HEK293 (cell line): ENCODE measurements at regions not wholly inside any gene's neighbourhood (a gene's known extent, or its start where the extent isn't known, plus 50 kb on each side); places are given as distances from the start of the nearest gene placed in this dataset.
"Not testable (repeated sequence)": the region's sequence is repeated elsewhere in the genome, so short reads cannot be mapped to it uniquely, and the experiment has no call there.

Experiments used
- CTCF ChIA-PET: fragments of 350-600 bp; formaldehyde crosslinking; extraction: SDS; loops from one replicate; lab custom pipeline; 2021; ENCODE audit warnings: antibody characterized with exemption; lab: Yijun Ruan, JAX
- POLR2A ChIA-PET: fragments of 300-600 bp; formaldehyde crosslinking; extraction: SDS; loops from one replicate; lab custom pipeline; 2020; ENCODE audit warnings: antibody characterized with exemption, inconsistent platforms; lab: Yijun Ruan, JAX
- H3K27ac ChIP-seq: fragments of 200-500 bp; sonication (Bioruptor generic); 2 replicates; pipeline ENCODE4 v1.5.1; 2014; ENCODE audit warnings: low read depth, low read length, control low read depth, inconsistent platforms; ENCODE audit errors: extremely low read depth
- H3K36me3 ChIP-seq, 2 experiments: fragments of 200-500 bp in 1 of 2; sonication (Bioruptor generic) in 1 of 2; 1 replicate in 1 of 2; 2 replicates in 1 of 2; pipeline ENCODE4 v1.5.1; 2014 to 2017; ENCODE audit warnings: inconsistent platforms in 2 of 2, low read length in 2 of 2; ENCODE audit not compliant: control insufficient read depth in 2 of 2, insufficient read depth in 1 of 2
- H3K4me1 ChIP-seq: fragments of 200-500 bp; sonication (Bioruptor generic); 2 replicates; pipeline ENCODE4 v1.5.1; 2014; ENCODE audit warnings: mild to moderate bottlenecking, low read length, inconsistent platforms; ENCODE audit not compliant: control insufficient read depth, insufficient read depth
- H3K4me3 ChIP-seq: 2 replicates; pipeline ENCODE4 v1.5.1; 2011; ENCODE audit warnings: low read depth, mild to moderate bottlenecking, control low read depth, low read length, moderate library complexity
- H3K9me3 ChIP-seq: fragments of 200-500 bp; sonication (Bioruptor generic); 2 replicates; pipeline ENCODE4 v1.5.1; 2014; ENCODE audit warnings: low read depth, low read length, inconsistent platforms; ENCODE audit not compliant: control insufficient read depth, insufficient read depth
- KLF17 ChIP-seq: fragments of 450-650 bp; formaldehyde crosslinking; IDR thresholded peaks from 2 replicates; pipeline ENCODE4 v1.5.1; 2016; ENCODE audit warnings: missing biosample characterization, missing genetic modification characterization
- KLF7 ChIP-seq: fragments of 450-650 bp; formaldehyde crosslinking; IDR thresholded peaks from 2 replicates; pipeline ENCODE4 v1.5.1; 2016; ENCODE audit warnings: missing biosample characterization, missing genetic modification characterization, borderline replicate concordance
- MZF1 ChIP-seq: fragments of 450-650 bp; formaldehyde crosslinking; IDR thresholded peaks from 2 replicates; pipeline ENCODE4 v1.5.1; 2017; ENCODE audit warnings: missing biosample characterization, missing genetic modification characterization, borderline replicate concordance
- SCRT2 ChIP-seq: fragments of 450-650 bp; formaldehyde crosslinking; IDR thresholded peaks from 2 replicates; pipeline ENCODE4 v1.5.1; 2016; ENCODE audit warnings: missing biosample characterization, missing genetic modification characterization
- SP3 ChIP-seq: fragments of 450-650 bp; formaldehyde crosslinking; IDR thresholded peaks from 2 replicates; pipeline ENCODE4 v1.5.1; 2016; ENCODE audit warnings: missing biosample characterization, missing genetic modification characterization
- SP7 ChIP-seq: fragments of 450-650 bp; formaldehyde crosslinking; IDR thresholded peaks from 2 replicates; pipeline ENCODE4 v1.5.1; 2016; ENCODE audit warnings: missing biosample characterization, missing genetic modification characterization
- ZBTB11 ChIP-seq: fragments of 450-650 bp; formaldehyde crosslinking; conservative IDR thresholded peaks from 2 replicates; pipeline ENCODE4 v1.5.1; 2016; ENCODE audit warnings: low read depth, missing biosample characterization, missing genetic modification characterization
- ZBTB17 ChIP-seq: fragments of 450-650 bp; formaldehyde crosslinking; IDR thresholded peaks from 2 replicates; pipeline ENCODE4 v1.5.1; 2016; ENCODE audit warnings: missing biosample characterization, missing genetic modification characterization
- ZBTB48 ChIP-seq: fragments of 450-650 bp; formaldehyde crosslinking; IDR thresholded peaks from 2 replicates; pipeline ENCODE4 v1.5.1; 2016; ENCODE audit warnings: missing biosample characterization, missing genetic modification characterization
- ZFP3 ChIP-seq: fragments of 450-650 bp; formaldehyde crosslinking; IDR thresholded peaks from 2 replicates; pipeline ENCODE4 v1.5.1; 2016; ENCODE audit warnings: low read depth, missing biosample characterization, missing genetic modification characterization
- ZFP41 ChIP-seq: fragments of 450-650 bp; formaldehyde crosslinking; IDR thresholded peaks from 2 replicates; pipeline ENCODE4 v1.5.1; 2016; ENCODE audit warnings: missing biosample characterization, missing genetic modification characterization, borderline replicate concordance
- ZNF239 ChIP-seq: fragments of 450-650 bp; formaldehyde crosslinking; IDR thresholded peaks from 2 replicates; pipeline ENCODE4 v1.5.1; 2016; ENCODE audit warnings: missing biosample characterization, missing genetic modification characterization
- ZNF280C ChIP-seq: fragments of 450-650 bp; formaldehyde crosslinking; IDR thresholded peaks from 2 replicates; pipeline ENCODE4 v1.5.1; 2016; ENCODE audit warnings: missing biosample characterization, missing genetic modification characterization
- ZNF529 ChIP-seq: fragments of 450-650 bp; formaldehyde crosslinking; IDR thresholded peaks from 2 replicates; pipeline ENCODE4 v1.5.1; 2017; ENCODE audit warnings: missing genetic modification characterization, missing biosample characterization; ENCODE audit not compliant: insufficient replicate concordance
- ZNF544 ChIP-seq: fragments of 450-650 bp; formaldehyde crosslinking; IDR thresholded peaks from 2 replicates; pipeline ENCODE4 v1.5.0; 2017; ENCODE audit warnings: missing biosample characterization, missing genetic modification characterization
- ZNF629 ChIP-seq: fragments of 450-650 bp; formaldehyde crosslinking; IDR thresholded peaks from 2 replicates; pipeline ENCODE4 v1.5.1; 2017; ENCODE audit warnings: missing biosample characterization, missing genetic modification characterization
- ZNF645 ChIP-seq: fragments of 450-650 bp; formaldehyde crosslinking; IDR thresholded peaks from 2 replicates; pipeline ENCODE4; 2016; ENCODE audit warnings: missing biosample characterization, missing genetic modification characterization
- ZNF707 ChIP-seq: fragments of 450-650 bp; formaldehyde crosslinking; IDR thresholded peaks from 2 replicates; pipeline ENCODE4 v1.5.1; 2016; ENCODE audit warnings: missing biosample characterization, missing genetic modification characterization

- TF ChIP-seq ZNF280C (tag by site-specific recombination): no peak
- no peak for TF ChIP-seq MZF1
- TF ChIP-seq KLF7 (tag by site-specific recombination): no peak
- no peak for TF ChIP-seq ZBTB17 (tag by site-specific recombination)
- no peak for TF ChIP-seq ZNF629
- TF ChIP-seq ZNF645 (tag by site-specific recombination): no peak
- TF ChIP-seq ZNF707 (tag by site-specific recombination): no peak
- TF ChIP-seq ZFP3 (tag by site-specific recombination): no peak
- TF ChIP-seq ZFP41: no peak
Observed at GRCh38 chr5:82436291-82436690, 158.1 kb upstream of the RPS23 start (continued).

GRCh38 chr5:82434696-82435660 lies 156.8 kb upstream of the RPS23 start:
- CTCF ChIA-PET: interaction anchor here (0.6 kb wide), 1 partner anchor 123 kb away, joined by 4 read pairs; no protein-coding TSS in a partner anchor
- H3K27ac ChIP-seq, H3K36me3 ChIP-seq, H3K9me3 ChIP-seq, POLR2A ChIA-PET, H3K4me1 ChIP-seq, H3K4me3 ChIP-seq: not testable (repeated sequence)

- CTCF ChIA-PET: no interaction called here
- Histone ChIP-seq H3K4me1 (no peaks in the 10 kb centered on the region), H3K36me3 (no peaks in the 10 kb centered on the region), H3K9me3 (no peaks in the 10 kb centered on the region), H3K27ac (no peak overlapping the region), H3K4me3 (no peak overlapping the region)
- TF ChIP-seq SP3 (tag by site-specific recombination): no peak
- no peak for TF ChIP-seq ZBTB48 (tag by site-specific recombination)
- TF ChIP-seq ZBTB11 (tag by site-specific recombination): no peak
- no peak for TF ChIP-seq ZNF529
- TF ChIP-seq KLF17 (tag by site-specific recombination): no peak
- TF ChIP-seq ZNF544: no peak
- no peak for TF ChIP-seq SCRT2 (tag by site-specific recombination)
- TF ChIP-seq ZNF239 (tag by site-specific recombination): no peak
- TF ChIP-seq SP7: no peak
- TF ChIP-seq MZF1: no peak
- POLR2A ChIA-PET: no interaction called here
Observed at GRCh38 chr5:82426464-82427154, 148.5 kb upstream of the RPS23 start.
